Breast epithelium (tissue), 3 donors: ENCODE measurements at regions not wholly inside any gene's neighbourhood (a gene's known extent, or its start where the extent isn't known, plus 50 kb on each side); places are given as distances from the start of the nearest gene placed in this dataset.

Source experiments
- POLR2A ChIP-seq: fragments of 450-650 bp; IDR thresholded peaks from one replicate; pipeline ENCODE4 v1.6.1; 2016; ENCODE audit warnings: antibody characterized with exemption, mild to moderate bottlenecking, moderate library complexity
- POLR2AphosphoS5 ChIP-seq, 3 donors: sonication (generic); formaldehyde crosslinking; IDR thresholded peaks; one replicate each; pipeline ENCODE4 v1.6.1; 2017; ENCODE audit warnings: antibody characterized with exemption in 3 of 3
- TF ChIP-seq, protein P1 (sequence below), 3 donors: fragments of 450-650 bp; IDR thresholded peaks; one replicate each; pipeline ENCODE4 v1.5.1; 2016 to 2017; ENCODE audit warnings: antibody characterized with exemption in 3 of 3, mild to moderate bottlenecking in 3 of 3, moderate library complexity in 3 of 3

DNA sequence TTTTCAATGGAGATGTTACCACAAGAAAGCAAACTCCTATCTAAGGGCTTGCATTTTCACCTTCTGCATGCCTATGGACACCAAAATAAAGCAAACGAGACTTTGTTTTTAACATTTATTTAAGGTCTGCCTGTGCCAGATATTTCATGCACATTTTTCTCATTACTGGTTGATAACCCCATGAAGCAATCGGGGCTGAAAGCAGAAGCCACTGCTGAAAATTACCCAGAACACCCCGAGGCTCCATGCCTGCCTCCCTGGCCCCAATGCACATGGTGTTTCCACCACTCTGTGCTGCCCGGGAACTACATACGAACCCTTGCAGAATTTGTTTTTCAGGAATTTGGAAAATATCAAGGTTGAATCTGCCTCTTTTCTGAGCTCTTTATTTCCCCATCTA lies 240.1 kb downstream of the NR2F1-AS1 start:
- TF ChIP-seq, protein P1, sequence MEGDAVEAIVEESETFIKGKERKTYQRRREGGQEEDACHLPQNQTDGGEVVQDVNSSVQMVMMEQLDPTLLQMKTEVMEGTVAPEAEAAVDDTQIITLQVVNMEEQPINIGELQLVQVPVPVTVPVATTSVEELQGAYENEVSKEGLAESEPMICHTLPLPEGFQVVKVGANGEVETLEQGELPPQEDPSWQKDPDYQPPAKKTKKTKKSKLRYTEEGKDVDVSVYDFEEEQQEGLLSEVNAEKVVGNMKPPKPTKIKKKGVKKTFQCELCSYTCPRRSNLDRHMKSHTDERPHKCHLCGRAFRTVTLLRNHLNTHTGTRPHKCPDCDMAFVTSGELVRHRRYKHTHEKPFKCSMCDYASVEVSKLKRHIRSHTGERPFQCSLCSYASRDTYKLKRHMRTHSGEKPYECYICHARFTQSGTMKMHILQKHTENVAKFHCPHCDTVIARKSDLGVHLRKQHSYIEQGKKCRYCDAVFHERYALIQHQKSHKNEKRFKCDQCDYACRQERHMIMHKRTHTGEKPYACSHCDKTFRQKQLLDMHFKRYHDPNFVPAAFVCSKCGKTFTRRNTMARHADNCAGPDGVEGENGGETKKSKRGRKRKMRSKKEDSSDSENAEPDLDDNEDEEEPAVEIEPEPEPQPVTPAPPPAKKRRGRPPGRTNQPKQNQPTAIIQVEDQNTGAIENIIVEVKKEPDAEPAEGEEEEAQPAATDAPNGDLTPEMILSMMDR (IDR thresholded peaks at IDR 0.05) = no peak
- TF ChIP-seq POLR2A = no peak
- TF ChIP-seq POLR2AphosphoS5 (IDR thresholded peaks at IDR 0.05) = no peak
